ENCODE measurements at regions not wholly inside any gene's neighbourhood (a gene's known extent, or its start where the extent isn't known, plus 50 kb on each side); places are given as distances from the start of the nearest gene placed in this dataset.
"Not testable (repeated sequence)": the region's sequence is repeated elsewhere in the genome, so short reads cannot be mapped to it uniquely, and the experiment has no call there.

- DNase-seq (ENCODE audit: low spot score), result no peak
These were observed 194.5 kb downstream of the ZNF608 start for GRCh38 chr5:124551939-124552279.

DNA sequence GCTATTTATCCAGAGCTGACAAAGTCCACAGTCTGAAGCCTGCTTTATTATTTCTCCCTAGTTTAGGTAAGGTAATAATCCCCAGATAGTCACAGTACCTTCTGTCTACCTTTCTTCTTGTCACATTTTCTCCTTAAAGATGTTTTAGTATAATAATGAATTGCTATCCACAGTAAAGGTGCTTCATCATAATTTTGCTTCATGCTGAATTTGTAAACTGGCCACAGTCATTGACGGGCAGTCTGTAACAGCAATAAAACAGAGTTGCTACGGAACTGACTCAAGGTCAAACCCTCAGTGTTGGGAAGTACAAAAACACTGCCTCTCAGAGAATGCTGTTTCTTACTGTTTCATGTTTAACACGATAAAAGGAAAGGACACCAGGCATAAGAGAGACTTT lies 195.7 kb downstream of the ZNF608 start:
- DNase-seq (ENCODE audit: low spot score), result no peak

- no peak for DNase-seq (ENCODE audit: low spot score)
These were observed 196.5 kb downstream of the ZNF608 start for GRCh38 chr5:124549891-124550436.

DNA sequence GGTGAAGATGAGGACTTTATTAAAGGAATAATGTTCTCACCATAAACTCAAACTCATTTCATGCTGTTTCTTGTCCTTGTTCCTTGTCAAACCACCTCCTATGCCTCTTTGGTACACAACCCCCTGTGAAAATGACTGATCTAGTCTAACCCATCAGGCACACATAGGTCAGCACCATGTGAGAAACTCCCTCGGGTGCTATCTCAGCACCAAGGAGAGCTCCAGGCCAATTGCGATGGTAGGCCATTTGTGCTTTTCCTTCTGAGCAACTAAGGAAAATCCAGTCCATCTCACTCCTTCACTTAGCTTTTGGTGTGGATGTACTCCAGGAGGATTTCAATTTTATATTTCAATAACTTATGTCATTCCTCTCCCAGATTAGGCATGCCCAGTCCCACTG lies 199.8 kb downstream of the ZNF608 start:
- peak; percentile 34 for DNase-seq (ENCODE audit: low spot score)

DNA sequence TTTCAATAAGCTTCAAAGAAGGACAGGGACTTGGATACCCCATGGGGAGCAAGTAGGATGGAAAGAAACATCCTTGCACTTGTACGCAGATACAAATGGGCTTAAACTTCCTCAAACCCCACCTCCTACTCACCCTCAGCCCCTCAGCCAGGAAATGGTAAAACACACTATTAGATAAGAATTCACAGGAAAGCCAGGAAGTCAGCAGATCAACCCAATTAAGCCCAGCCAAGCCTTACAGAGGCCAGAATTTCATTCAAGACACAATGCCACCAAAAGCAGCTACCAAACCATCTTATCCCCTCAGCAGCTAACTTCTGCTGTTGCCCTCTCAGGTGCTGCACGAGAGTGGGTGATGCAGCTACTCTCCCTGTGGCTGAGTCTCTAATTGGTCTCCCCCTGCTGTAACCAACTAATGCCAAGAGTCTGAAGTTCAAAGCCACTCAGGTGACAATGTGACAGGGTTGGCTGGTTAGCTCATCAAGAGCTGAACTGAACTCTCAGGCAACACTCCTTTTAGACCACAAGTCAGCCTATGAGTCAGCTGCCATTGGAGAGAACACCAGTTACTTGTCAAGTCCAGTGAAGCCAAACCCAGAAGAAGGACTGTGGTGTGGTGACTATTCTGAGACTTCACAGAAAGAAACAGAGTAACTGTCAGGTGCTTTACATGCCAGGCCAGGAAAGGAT lies 201.9 kb downstream of the ZNF608 start:
- DNase-seq (ENCODE audit: low spot score), result peak; percentile 16

DNA sequence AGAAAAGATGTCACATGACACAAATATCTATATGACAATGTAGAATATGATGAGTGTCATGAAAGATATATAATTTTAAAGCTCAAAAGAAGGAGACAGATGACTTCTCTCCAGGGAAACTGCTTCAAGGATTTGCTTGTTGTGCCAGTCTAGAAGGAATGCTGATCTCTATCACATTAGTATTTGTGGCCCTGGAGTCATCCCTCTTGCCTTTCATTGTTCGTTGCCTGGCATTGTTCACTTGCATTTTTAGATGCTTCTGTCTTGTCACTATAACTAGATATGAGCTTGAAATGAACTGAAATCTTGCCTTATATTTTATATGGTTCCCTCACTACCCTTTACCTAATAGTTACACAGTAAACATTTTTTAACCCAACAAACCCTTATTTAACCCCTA lies 207.5 kb downstream of the ZNF608 start:
- DNase-seq (ENCODE audit: low spot score), result no peak

DNA sequence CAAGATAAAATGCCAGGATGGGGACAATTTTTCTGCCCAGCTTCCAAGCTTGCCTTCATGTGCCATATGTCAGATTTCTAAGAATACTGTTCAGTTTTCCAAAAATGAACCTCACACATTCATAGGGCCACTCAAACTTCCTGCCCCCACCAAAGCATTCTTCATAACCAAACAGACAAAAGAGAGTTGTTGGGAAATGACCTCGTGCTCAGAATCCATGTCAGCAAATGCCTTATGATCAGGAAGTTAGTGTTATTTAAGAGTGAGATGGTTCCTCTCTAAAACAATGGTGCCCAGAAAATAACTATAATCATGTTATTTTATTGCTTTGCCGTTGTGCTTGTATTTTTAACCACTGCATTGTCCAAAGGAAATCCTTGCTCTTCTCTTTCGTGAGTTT lies 208.2 kb downstream of the ZNF608 start:
- DNase-seq (ENCODE audit: low spot score), result no peak

GRCh38 chr5:124537522-124537921 lies 208.9 kb downstream of the ZNF608 start:
- DNase-seq (ENCODE audit: low spot score), result no peak

GRCh38 chr5:124537107-124537506 lies 209.3 kb downstream of the ZNF608 start:
- no peak for DNase-seq (ENCODE audit: low spot score)

GRCh38 chr5:124536333-124536732 lies 210.1 kb downstream of the ZNF608 start:
- no peak for DNase-seq (ENCODE audit: low spot score)

DNA sequence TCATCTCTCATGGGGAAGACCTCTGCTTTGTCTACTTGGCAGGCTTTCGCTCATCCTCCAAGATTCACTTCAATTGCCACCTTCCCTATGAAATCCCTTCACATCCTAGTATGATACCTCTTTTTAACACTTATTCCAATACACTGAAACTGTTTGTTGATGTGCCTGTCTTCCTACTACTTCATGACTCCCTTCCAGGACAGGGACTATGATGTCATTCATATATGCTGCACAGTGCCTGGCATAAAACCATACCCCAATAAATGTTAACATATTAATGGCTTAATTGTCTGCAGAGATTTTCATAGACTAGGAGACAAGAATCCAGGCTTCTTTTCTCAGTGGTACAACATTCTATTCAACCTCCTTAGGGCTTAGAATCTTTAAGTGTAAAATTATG lies 215.5 kb downstream of the ZNF608 start:
- DNase-seq (ENCODE audit: low spot score), result no peak

GRCh38 chr5:124528838-124529237 lies 217.6 kb downstream of the ZNF608 start:
- no peak for DNase-seq (ENCODE audit: low spot score)

- DNase-seq (ENCODE audit: low spot score), result no peak
These were observed 219.0 kb downstream of the ZNF608 start for GRCh38 chr5:124527220-124527991.

DNA sequence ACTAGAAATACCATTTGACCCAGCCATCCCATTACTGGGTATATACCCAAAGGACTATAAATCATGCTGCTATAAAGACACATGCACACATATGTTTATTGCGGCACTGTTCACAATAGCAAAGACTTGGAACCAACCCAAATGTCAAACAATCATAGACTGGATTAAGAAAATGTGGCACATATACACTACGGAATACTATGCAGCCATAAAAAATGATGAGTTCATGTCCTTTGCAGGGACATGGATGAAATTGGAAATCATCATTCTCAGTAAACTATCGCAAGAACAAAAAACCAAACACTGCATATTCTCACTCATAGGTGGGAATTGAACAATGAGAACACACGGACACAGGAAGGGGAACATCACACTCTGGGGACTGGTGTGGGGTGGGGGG lies 220.4 kb downstream of the ZNF608 start:
- not testable (repeated sequence) for DNase-seq (ENCODE audit: low spot score)

DNA sequence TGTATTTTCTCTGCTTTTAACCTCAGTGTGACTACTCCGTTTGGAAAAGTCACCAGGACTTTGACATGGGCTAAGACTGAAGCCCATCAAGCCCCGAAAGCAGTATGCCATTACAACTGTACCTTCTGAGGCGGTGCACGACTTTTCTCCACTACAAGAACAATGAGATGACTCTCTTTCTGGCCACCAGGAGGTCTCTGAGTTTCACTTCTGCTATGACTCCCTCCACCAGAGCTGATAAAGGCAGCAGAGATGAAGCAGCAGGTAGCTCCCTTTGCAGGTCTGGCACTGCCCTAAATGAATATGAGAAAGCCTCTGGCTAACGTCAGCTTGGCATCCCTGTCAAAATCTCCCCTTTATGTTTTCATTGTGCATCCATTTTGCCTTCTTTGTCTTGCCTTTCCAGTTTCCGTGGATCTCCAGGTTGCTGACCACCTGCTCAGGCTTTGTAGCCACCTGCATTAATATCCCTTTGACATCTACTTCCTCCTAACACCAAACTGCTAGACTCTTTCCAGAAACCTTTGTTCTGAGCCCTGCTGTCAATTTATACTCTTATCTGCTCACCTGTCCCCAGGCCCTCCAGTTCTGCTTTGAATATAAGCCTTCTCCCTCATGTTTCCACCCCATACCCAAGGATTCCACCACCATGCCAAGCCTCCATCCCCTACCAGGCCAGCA lies 221.7 kb downstream of the ZNF608 start:
- DNase-seq (ENCODE audit: low spot score), result no peak

GRCh38 chr5:124523897-124524296 lies 222.5 kb downstream of the ZNF608 start:
- DNase-seq (ENCODE audit: low spot score), result no peak

DNA sequence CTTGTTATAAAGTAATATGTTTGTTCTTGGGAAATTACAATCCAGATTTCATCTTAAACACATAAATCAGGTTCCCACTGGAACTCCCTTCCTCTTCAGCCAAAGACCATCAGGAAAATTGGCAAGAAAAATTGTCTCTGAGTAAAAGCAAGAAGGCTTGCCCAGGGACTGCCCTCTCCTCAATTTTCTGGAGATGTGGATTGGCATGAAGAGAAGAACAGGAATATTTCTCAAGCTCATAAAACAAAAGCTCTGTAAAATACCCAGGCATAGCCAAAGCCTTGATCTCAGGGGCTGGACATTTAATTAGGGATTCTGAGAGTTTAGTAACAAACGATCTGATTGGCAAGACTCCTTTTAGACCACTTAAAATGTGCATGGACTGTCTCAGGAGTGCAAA lies 223.4 kb downstream of the ZNF608 start:
- no peak for DNase-seq (ENCODE audit: low spot score)

DNA sequence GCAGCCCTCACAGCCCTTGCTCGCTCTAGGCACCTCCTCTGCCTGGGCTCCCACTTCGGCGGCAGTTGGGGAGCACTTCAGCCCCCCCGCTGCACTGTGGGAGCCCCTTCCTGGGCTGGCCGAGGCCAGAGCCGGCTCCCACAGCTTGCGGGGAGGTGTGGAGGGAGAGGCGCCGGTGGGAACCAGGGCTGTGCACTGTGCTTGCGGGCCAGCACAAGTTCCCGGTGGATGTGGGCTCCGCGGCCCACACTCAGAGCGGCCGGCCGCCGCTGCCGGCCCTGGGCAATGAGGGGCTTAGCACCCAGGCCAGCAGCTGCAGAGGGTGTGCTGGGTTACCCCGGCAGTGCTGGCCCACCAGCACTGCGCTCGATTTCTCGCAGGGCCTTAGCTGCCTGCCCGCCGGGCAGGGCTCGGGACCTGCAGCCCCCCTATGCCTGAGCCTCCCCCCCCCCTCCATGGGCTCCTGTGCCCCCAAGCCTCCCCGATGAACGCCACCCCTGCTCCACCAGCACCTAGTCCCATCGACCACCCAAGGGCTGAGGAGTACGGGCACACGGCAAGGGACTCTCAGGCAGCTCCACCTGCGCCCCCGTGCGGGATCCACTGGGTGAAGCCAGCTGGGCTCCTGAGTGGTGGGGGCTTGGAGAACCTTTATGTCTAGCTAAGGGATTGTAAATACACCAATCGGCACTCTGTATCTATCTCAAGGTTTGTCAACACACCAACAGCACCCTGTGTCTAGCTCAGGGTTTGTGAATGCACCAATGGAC lies 224.8 kb downstream of the ZNF608 start:
- DNase-seq (ENCODE audit: low spot score), result no peak

GRCh38 chr5:124519396-124519795 lies 227.0 kb downstream of the ZNF608 start:
- peak; percentile 71 for DNase-seq (ENCODE audit: low spot score)

DNA sequence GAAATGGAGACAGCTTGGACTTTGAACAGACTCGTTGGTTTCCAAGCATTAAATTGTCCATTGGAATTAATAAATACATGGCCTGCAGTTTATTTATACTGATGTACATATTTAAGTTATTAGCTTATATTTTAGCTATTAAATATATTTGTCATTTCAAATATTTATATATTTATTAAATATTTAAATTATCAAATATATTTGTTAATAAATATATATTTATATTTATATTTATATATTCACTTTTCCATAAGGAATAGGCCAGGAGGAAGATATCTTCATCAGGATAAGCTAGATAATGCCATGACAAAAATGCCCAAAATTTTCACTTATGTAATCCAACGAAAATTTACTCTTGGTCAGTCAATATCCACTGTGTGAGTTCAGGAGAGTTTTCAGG lies 229.9 kb downstream of the ZNF608 start:
- no peak for DNase-seq (ENCODE audit: low spot score)

DNA sequence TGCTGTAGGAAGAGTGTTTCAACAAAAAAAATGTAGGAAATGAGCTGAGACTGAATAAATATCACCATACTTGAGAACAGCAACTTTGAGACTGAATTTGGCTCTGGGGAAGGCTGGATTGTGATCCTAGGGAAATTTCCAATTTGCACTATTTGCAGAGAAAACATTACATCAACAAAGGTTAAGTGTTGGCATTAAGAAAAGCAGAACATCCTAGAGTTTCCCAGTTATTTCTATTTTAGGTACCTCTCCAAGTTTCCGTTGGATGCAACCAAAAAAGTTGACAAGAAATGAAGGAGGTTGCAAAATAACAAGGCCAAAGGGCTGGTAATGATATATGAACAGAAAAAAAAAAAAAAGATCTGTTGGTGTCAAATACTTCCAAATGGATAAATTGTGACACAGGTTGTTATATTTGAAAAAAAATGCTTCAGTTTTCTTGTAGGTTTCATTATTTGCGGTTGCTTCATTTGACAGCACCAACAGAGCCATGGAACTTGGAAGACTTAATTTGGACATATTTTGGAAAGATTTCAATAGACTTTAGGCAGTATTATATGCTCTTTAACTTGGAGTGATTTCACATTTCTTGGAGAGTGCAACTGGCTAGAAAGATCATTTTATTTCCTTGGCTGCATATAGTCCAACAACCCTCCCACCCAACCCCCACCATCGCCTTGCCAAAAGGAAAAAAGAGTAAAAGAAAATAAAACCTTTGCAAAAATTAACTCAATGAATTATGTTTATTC lies 230.8 kb downstream of the ZNF608 start:
- no peak for DNase-seq (ENCODE audit: low spot score)
